NB4 (cell line): ENCODE measurements at regions not wholly inside any gene's neighbourhood (a gene's known extent, or its start where the extent isn't known, plus 50 kb on each side); places are given as distances from the start of the nearest gene placed in this dataset.
"Not testable (repeated sequence)": the region's sequence is repeated elsewhere in the genome, so short reads cannot be mapped to it uniquely, and the experiment has no call there.

Source experiments
- MAX ChIP-seq: IDR thresholded peaks from 2 replicates; pipeline ENCODE4 v1.6.1; 2011; ENCODE audit warnings: low read depth, low read length
- POLR2A ChIP-seq: IDR thresholded peaks from 2 replicates; pipeline ENCODE4 v1.6.1; 2011; ENCODE audit warnings: mild to moderate bottlenecking; ENCODE audit not compliant: insufficient read length; ENCODE audit errors: extremely low read depth
- TF ChIP-seq, protein P1 (sequence below): IDR thresholded peaks from one replicate; pipeline ENCODE4 v1.5.1; 2012; ENCODE audit warnings: low read depth, low read length

DNA sequence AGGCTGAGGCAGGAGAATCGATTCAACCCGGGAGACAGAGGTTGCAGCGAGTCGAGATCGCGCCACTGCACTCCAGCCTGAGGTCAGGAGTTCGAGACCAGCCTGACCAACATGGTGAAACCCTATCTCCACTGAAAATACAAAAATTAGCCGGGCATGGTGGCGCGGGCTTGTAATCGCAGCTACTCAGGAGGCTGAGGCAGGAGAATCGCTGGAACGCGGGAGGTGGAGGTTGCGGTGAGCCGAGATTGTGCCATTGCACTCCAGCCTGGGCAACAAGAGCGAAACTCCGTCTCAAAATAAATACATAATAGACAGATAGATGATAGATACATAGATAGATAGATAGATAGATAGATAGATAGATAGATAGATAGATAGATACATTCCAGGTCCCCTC, 233.3 kb downstream of the CRLF2 start:
- TF ChIP-seq, protein P1, sequence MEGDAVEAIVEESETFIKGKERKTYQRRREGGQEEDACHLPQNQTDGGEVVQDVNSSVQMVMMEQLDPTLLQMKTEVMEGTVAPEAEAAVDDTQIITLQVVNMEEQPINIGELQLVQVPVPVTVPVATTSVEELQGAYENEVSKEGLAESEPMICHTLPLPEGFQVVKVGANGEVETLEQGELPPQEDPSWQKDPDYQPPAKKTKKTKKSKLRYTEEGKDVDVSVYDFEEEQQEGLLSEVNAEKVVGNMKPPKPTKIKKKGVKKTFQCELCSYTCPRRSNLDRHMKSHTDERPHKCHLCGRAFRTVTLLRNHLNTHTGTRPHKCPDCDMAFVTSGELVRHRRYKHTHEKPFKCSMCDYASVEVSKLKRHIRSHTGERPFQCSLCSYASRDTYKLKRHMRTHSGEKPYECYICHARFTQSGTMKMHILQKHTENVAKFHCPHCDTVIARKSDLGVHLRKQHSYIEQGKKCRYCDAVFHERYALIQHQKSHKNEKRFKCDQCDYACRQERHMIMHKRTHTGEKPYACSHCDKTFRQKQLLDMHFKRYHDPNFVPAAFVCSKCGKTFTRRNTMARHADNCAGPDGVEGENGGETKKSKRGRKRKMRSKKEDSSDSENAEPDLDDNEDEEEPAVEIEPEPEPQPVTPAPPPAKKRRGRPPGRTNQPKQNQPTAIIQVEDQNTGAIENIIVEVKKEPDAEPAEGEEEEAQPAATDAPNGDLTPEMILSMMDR: not testable (repeated sequence)
- not testable (repeated sequence) for TF ChIP-seq MAX, POLR2A
